Glomerular visceral epithelial cell (primary cell): ENCODE measurements at regions not wholly inside any gene's neighbourhood (a gene's known extent, or its start where the extent isn't known, plus 50 kb on each side); places are given as distances from the start of the nearest gene placed in this dataset.

Experiments used
- DNase-seq: peaks from one replicate; pipeline ENCODE4 v3.0.0-alpha.2; 2016; ENCODE audit errors: extremely low spot score

DNA sequence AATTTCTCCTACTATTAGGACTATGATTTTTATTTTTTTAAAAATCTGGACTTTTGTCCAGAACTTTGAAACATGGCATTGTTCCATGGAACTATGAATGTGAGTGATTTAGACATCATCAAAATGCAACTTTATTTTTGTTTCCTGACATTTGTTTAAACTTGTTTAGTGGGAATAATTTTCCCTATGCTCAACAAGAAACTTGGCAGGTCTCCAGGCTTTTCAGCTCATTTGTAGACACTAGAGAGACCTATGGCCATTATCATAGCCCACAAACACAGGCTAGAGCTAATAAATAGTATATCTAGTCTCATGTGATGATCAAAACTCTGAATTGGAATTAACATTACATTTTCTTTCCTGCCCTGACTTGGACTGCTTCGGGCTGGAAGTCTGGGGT is 145.1 kb upstream of the CELF4 start:
- no peak for DNase-seq

DNA sequence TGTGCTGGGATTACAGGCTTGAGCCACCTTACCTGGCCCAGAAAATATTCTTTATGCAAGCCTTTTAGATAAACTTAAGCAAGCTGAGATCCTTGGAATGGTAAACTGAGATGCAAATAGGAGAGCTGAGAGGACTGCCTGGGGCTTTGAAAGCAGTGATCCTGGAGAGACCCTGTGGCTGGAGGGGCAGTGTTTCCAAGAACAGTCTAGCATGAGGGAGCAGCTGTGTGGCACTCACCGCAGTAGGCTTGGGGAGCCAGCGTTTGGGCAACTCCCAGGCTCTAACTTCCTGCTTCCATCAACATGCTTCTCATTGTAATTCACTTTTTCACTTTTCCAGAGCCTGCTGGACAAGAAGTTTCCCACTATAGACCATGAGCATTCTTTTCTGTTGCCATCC is 144.1 kb upstream of the CELF4 start:
- DNase-seq, result no peak

DNA sequence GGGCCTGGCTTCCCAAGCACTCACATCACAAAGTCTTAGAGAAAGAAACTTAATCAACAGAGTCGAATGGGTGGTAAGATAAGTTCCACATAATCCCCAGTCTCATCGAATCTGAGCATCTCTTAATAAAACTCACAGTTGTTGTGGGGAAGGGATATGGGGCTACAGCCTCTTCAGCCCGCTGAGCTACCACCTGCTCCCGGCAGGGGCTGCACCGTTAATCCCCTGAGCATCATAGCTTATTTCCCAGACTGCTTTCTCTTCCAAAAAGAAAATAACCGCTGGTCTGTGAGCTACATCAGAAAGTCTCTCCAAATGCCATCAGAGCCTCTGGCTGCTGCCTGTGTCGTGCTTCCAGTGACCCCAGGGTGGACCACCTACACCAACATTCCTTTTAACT is 139.4 kb upstream of the CELF4 start:
- DNase-seq, result no peak

DNA sequence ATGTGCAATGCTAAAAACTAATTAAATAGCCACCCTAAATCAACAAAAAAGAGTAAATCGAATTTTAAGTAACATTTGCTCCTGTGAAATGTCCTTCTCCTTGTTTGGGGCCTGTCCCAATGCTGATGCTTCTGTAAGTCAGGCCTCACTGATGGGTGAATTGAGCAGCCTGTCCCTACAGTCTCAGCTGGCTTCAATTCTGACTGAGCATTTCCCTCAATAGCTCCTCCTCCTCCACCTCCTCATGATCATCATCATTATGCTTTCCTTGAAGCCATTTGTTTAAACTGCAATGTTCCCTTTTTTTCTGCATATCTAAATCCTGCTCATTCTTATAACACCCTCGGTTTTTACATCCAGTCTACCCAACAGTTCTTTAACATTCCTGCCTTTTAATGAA is 137.2 kb upstream of the CELF4 start:
- DNase-seq, result no peak

DNA sequence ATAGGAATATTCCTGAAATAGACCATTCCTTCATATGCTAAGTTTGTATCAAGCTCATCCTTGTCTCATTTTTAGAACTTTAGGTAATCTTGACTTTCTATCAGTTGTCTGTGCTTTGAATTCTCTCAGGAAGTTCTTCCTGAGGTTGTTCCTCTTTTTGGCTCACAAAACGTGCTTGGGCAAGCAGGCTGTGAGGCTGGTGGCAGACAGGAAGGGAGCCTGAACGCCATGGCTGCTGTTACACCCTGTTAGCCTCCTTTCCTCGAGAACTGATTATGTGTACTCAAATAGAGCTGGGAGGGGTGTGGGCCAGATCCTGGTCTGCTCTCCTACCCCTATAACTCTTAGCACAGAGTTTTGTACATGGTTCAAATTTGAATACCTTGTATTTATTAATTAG is 136.4 kb upstream of the CELF4 start:
- DNase-seq, result no peak

DNA sequence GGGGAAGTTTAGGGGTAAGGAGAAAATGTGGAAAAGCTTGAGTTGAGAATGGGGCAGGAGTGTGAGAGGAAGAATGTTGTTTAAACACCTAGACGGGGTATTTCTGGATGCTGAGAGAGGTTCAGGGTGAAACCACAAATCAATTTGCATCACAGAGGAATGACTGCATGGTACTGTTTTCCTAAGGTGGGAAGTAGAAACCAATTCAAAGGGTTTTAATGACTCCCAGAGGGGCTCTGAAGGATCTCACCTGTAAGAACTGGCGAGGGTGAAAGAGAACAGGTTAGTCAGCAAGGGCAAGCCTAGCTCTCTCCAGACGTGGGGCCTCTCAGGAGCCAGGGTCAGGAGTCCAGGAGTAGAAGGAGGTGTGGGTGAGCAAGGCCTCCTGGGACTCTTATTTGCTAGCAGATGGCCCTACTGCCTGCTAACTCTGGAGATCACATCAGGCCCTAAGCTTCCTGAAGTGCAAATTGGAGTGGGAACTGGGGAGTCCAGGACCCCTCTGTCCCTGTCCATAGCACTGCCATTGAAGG is 133.0 kb upstream of the CELF4 start:
- no peak for DNase-seq

DNA sequence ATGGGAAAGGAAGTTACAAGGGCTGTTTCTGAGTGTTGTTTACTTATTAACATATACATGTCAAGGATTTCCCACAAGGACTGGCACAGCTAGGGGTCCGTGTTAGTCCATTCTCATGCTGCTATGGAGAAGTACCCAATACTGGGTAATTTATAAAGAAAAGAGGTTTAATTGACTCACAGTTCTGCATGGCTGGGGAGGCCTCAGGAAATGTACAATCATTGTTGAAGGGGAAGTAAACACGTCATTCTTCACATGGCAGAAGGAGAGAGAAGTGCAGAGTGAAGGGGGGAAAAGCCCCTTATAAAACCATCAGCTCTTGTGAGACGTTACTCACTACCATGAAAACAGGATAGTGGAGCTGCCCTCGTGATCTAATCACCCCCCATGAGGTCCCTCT is 128.9 kb upstream of the CELF4 start:
- peak; percentile 13 for DNase-seq

DNA sequence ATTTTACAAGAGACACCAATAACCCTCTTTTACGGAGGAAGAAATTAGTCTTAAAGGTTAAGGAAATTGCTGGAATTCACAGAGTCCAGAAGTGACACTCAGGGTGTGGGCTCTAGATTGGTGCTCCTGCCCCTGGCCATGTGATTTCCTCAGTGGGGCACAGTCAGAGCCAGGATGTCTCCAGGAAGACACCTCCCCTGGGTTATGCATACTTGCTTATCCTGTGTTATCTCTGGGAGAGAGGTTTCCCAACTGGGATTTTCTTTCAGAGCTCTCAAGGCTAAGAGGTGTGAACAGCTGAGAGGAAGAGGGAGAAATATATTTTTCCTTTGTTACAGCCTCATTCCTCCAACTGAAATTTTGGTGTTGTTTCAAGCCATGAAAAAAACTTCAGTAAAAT is 125.6 kb upstream of the CELF4 start:
- no peak for DNase-seq

DNA sequence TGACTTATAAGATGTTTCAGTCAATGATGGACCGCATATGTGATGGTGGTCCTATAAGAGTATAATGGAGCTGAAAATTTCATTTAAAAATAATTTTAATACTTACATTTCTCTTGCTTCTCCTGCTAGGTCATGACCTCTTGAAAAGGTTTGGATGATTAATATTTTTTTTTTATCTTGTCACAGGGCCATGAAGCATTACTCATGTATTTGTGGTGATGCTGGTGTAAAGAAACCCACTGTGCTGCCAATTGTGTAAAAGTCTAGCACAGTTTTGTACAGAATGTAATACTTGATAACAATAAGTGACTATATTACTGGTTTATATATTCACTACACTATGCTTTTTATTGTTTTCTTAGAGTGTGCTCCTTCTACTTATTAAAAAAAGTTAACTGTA is 124.2 kb upstream of the CELF4 start:
- DNase-seq, result no peak

DNA sequence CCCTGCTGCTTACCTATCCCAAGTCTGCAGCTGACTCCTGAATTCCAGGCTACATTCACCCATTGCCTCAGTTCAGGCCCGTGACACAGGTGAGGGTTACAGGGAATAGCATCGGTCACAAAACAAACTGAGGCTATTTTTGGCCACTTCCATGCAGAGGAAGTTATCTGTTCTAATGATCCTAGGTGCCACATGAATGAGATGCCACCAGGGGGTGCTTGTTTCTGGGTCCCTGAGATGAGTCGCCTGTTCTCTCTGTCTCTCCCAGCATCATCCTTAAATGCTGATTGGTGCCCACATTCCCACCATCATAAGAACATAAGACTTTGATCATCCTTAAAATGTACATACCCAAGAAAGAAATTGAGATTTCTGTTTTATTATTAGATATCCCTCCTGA is 119.0 kb upstream of the CELF4 start:
- no peak for DNase-seq

DNA sequence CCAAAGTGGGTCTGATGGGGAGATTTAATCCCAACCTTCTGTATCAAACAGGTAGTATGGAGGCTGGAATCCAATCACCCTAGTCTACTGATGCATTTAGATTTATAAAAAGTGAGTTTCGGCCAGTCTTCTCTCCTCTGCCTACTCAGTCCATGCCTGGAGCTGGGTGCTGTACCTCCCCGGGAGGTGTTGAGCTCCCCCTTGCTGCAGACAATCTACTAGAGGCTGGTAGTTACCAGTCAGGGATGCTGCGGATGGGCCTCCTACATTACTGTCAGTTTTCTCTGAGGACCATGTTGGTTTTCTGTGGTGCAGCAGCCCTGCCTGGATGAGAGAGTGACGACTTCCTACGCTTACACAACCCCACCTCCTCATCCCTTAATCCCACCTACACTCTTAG is 118.6 kb upstream of the CELF4 start:
- no peak for DNase-seq

DNA sequence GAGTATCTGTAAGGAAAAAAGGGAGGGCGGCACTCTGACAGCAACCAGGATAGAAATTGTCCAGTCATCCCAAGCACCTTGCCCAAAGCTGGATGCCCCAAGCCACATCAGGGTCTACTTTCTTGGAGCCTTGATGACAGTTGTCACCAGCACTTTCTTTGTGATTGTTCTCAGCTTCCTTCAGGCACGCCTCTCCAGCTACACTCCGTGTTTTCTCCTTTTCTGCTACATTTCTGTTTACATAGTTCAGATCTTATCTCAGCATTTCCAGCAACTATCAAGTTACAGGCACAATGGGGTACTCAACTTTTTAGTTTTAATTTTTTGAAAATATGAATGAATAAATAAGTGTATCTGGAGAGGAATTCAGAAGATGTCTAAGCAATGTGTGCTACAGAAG is 115.3 kb upstream of the CELF4 start:
- no peak for DNase-seq

DNA sequence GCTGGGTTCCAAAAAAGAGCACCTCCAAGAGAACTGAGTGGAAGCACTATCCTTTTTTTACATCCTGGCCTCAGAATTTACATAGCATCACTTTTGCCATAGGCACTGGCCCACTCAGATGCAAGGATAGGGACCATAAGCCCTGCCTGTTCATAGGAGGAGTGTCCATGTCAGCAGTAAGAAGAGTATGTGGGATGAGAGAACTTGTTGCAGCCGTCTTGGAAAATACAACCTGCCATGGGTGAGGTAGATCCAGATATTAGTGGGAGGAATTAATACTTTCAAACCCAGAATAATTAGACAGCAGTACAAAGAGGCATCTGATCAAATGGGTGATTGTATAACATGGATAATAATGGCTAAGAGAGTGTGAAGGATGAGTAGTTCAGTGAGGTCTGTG is 110.7 kb upstream of the CELF4 start:
- DNase-seq, result no peak

DNA sequence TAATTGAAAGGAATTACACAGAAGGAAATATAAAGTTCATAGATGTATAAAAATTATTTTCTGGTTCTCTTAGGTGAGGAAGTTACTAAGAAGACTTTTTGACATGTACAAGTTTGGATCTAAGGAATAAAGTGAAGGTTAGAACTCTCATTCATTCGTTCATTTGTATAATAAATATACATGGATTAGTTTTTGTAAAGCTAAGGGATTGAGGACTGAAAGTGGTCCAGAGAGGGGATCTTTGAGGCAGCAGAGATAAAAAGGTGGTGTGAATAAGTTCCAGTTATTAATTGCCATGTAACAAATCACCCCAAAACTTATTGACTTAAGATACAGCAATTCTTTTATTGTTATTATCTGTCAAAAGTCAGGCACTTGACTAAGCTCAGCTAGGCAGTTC is 110.1 kb upstream of the CELF4 start:
- DNase-seq, result no peak

DNA sequence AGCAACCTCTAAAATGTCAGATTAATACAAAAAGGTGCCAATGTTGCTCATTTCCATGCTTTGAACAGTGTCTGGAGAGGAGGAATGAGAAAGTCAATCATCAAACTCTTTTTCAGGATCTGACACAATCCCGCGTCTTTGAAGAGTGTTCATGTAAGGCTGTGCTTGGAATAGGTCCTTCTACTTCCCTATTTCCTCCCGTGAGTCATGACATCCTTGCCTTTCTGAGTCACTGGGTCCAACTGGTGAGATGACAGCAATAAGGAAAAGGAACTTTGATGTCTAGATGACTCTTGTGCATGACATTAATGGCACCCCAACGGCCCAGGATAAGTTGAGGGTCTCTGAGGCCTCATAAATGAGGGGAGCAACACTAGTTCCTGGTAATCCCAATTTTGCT is 109.0 kb upstream of the CELF4 start:
- no peak for DNase-seq

DNA sequence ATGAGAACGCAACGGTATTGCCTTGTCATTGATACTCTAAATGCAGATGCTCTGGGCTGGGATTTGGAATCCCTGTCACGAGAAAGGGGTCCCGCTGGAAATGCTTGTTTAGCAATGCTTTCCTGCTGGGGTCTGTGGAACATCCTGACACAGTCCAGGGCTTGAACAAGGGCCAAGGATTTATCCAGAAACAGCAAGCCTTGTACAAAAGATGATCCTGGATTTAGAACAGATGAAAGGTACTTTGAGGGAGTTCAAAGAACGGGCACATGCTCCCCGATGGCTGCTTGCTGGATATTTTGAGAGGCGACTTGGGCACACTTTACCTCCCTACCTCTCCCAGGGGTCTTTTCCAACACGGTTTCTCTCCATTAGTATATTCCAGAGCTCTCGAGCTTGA is 108.1 kb upstream of the CELF4 start:
- DNase-seq, result no peak

DNA sequence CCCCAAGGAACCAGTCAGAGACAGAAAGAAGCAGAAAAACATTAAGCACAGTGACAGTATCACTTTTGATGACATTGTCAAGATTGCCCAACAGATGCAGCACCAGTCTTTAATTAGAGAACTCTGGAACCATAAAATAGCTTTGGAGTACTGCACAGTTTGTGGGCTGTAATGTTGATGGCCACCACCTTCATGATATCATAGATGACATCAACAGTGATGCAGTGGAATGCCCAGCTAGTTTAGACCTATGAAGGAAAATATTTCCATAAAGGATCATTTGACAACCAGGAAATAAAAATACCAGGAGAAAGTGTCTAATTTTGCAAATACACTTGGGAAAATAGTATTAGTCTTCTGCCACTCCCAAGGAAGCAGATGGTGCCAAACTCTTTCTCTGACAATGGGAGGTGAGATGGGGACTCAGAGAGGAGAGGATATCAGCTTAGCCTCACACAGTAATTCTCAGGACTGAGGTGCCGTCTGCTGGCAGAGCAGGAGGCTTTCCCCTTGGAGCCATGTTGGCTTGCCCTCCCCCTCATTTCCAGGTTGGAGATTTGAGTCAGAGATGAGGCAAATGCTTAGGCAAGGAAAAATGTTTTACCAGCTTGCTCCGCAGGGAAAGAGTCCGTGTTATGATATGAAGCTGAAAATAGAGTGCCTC is 107.5 kb upstream of the CELF4 start:
- DNase-seq, result no peak

DNA sequence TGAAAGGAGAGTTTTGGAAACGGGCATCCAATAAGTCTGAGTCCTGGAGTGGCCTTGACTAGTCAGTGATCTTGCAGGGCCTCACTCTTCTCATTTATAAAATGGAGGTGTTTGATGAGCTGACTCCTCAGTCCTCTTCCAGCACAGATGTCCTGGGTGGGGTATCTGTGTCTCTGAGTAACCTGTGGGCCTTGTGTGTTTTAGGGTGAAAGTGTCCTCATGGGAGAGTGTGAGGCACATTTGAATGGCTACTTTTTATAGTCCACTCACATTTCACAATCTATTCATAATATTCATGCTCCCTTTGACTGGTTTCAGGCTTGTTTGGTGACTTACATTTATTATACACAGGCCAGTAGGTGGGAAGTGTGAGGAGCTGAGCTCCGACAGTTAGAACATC is 106.4 kb upstream of the CELF4 start:
- DNase-seq, result no peak

DNA sequence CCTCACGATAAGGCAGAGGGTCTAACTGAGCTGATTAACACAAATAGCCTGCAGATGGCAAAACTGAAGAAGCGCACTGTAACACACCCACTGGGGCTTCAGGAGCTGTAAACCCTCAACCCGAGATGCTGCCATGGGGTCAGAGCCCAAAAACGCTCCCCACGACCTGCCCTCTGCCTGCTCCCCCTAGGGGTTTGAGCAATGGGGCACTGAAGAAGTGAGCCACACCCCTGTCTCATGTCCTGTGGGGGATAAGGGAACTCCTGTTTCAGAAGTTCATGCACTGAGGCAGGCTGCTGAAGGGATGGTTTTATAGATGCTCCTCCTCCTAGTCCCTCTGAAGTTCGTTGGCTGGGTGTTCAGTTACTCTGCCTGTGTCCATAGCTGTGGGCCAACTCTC is 105.9 kb upstream of the CELF4 start:
- DNase-seq, result no peak

DNA sequence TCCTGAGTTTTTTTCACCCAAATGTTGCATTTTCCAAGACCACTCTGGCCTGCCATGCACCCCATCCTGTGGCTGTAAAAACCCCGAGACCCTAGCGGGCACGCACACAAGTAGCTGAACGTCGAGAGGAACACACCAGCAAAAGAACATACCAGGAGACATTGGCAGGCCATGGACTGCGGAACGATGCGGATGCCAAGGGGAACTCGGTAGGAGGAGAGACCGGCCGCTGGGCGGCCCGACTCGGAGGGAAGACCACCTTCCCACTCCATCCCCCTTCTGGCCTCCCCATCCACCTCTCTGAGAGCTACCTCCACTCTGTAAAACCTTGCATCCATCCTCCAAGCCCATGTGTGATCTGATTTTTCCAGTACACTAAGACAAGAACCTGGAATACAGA is 105.5 kb upstream of the CELF4 start:
- DNase-seq, result no peak

DNA sequence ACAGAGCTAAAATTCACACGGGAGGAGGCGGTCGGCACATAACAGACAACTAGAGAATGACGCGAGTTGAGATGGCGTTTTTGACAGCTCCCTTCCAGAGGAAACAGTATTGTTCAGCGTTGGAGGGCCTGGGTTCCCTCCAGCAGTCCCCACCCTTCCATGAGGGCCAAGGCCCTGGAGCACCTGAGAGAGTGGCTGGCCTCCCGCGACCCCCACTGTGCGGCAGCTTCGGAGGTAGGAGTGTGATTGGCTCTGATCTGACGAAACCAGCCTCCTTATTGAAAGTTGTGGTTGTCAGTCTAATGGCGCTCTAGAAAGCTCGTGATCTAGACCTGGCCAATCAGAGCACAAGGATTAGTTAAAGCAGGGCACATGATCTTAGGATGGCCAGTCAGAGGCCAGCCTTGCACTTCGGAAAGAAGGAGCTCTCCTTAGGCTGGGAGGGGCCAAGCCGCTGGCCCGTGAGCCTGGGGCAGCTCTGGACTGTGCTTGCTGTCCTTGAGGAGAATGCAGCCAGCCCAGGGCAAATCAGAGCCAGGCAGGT is 104.5 kb upstream of the CELF4 start:
- DNase-seq, result no peak

DNA sequence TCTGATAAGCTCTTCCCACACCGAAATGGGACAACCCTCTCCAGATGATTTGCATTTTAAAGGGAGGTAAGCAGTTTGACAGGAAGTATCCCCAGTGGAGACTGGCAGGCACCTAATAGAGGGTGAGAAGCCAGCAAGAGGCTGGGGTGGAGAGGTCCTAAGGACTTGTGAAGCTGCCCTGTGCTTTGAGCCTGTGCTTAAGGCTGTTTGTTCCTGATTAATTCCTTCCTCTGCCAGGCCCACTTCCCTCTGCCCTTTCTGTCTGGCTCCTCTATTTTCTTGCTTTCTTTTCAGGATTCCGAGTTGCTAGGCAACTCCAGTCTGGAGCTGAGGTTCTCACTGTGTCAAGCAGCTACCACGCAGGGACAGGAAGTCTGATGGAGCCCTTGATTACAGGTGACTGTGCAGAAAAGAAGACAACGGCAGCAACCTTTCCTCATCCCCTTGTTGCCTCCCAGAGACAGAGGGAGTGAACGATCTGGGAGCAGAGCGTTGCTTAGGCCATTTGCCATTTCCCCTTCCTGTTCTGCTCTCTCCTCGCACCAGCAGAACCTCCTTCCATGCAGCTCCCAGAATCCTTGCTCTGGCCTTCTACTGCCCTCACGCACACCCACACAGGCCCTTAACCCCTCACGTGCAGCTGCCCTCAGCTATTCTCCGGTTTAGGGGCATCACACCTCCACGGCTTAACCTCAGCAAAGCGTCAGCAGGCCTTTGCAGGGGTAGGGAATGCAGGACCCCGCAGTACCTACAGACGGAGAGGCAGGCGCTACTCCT is 103.6 kb upstream of the CELF4 start:
- DNase-seq, result no peak

DNA sequence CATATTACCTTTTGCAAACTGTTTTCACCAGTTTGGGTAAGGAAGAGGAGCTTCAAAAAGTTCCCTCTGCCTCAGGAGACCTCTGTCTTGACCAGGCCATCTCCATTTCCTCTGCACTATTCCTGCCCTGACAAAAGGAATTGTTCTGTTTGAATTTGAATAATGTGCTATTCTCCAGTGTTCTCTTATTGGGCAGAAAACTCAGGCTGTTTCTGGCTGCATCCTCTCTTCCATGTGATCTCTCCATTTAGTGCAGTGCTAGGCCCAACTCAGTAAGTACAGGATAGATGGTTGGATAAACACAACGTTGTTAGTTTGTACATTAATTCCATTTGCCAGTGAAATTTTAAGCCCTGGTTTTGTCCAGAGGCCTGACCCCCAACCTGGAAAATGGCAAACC is 102.2 kb upstream of the CELF4 start:
- DNase-seq, result no peak
